ENCODE measurements at regions not wholly inside any gene's neighbourhood (a gene's known extent, or its start where the extent isn't known, plus 50 kb on each side); places are given as distances from the start of the nearest gene placed in this dataset.

DNA sequence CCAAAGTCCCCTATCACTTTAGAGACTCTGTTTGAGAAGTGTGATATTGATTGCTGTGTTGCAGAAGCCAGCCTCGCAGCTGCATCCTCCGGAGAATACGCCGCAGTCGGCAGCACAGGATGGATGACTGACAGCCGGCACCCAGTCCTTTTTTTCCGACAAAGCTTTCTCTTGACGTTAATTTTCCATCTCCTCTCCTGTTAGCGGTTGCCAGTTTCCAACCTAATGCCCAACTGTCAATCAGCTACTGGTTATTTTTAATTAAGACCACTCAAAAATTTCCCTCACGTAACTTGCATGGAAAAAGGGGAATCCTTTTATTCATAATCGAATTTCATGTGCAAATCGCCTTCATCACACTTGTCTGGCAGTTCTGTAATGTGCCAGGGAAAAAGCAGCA lies 953.9 kb downstream of the CDH11 start:
- Histone ChIP-seq H3K36me3 (no peaks in the 10 kb centered on the region), H3K4me3 (ENCODE audit: low read depth, low read length) (no peak overlapping the region), H3K9me3 (ENCODE audit: severe bottlenecking) (no peaks in the 10 kb centered on the region), H3K27me3 (ENCODE audit: insufficient read depth, low read depth, severe bottlenecking) (no peaks in the 10 kb centered on the region), H3K27ac (no peak overlapping the region)
- TF ChIP-seq, protein P1, sequence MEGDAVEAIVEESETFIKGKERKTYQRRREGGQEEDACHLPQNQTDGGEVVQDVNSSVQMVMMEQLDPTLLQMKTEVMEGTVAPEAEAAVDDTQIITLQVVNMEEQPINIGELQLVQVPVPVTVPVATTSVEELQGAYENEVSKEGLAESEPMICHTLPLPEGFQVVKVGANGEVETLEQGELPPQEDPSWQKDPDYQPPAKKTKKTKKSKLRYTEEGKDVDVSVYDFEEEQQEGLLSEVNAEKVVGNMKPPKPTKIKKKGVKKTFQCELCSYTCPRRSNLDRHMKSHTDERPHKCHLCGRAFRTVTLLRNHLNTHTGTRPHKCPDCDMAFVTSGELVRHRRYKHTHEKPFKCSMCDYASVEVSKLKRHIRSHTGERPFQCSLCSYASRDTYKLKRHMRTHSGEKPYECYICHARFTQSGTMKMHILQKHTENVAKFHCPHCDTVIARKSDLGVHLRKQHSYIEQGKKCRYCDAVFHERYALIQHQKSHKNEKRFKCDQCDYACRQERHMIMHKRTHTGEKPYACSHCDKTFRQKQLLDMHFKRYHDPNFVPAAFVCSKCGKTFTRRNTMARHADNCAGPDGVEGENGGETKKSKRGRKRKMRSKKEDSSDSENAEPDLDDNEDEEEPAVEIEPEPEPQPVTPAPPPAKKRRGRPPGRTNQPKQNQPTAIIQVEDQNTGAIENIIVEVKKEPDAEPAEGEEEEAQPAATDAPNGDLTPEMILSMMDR (IDR thresholded peaks at IDR 0.05; ENCODE audit: low read depth, low read length): no peak
- no peak for DNase-seq

DNA sequence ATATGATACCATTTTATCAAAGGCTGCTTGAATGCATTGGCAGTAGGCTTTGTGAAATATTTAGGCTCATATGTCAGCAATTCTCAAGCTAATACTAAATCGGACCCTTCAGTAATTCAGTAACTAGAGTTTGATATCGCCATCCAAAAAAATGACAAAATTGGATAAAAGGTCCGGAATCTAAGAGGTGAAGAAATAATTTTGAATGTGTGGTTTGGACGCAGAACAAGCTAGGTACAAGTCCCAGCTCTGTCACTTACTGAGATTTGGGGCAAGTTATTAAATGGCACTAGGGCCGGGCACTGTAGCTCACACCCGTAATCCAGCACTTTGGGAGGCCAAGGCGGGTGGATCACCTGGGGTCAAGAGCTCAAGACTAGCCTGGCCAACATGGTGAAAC lies 956.5 kb downstream of the CDH11 start:
- Histone ChIP-seq H3K4me3 (ENCODE audit: low read depth, low read length) (no peak overlapping the region), H3K27me3 (ENCODE audit: insufficient read depth, low read depth, severe bottlenecking) (no peaks in the 10 kb centered on the region), H3K9me3 (ENCODE audit: severe bottlenecking) (no peaks in the 10 kb centered on the region), H3K36me3 (no peaks in the 10 kb centered on the region), H3K27ac (no peak overlapping the region)
- no peak for DNase-seq
- TF ChIP-seq, protein P1 (IDR thresholded peaks at IDR 0.05; ENCODE audit: low read depth, low read length): no peak

DNA sequence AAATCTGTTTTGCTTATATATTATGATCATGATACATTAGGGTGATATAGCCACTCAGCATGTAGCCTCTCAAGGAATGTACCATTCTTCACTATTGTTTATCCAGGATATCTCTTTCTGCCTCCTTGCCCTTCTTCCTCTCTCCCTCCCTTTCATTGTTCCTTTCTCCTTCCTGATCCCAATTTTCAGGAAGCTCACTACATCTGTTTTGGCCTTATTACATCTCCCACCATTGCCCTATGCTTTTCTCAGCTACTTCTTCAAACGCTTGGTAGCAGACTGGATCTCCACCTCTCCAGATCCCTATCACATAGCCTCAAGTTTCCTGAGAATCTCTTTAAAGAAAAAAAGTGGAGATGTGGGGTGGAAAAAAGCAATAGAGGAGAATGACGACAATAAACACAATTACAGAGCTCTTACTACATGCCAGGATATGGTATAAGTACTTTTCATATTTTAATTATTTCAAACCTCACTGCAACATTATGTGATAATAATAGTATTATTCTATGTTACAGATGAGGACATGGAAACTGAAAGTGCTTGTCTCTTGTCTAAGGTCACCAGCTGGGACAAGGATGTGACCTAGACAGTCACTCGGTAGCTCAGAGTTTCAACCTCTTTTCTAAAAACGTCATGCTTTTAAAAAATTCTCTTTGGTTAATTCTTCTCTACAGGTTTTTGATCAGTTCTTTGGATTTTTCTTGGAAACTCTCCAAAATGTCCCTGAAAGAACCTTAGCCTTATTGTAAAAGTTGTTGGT lies 959.1 kb downstream of the CDH11 start:
- Histone ChIP-seq H3K27ac (no peak overlapping the region), H3K9me3 (ENCODE audit: severe bottlenecking) (no peaks in the 10 kb centered on the region), H3K36me3 (no peaks in the 10 kb centered on the region), H3K4me3 (ENCODE audit: low read depth, low read length) (no peak overlapping the region), H3K27me3 (ENCODE audit: insufficient read depth, low read depth, severe bottlenecking) (no peaks in the 10 kb centered on the region)
- no peak for DNase-seq
- TF ChIP-seq, protein P1 (IDR thresholded peaks at IDR 0.05; ENCODE audit: low read depth, low read length): no peak

DNA sequence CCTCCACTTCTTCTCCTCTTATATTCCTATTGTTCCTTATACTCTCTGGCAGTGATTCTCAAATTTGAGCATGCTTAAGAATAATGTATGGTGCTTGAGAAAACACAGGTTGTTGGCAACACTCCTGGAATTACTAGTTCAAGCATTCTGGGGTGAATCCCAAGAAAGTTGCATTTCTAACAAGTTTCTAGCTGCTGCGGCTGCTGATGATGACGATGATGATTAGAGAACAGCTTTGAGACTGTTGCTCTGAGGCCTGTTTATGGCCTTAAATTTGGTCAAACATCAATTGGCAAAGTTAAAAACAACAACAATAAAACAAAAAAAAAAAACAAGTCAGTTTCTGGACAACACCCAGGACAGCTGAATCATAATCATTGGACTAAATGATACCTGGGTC lies 961.9 kb downstream of the CDH11 start:
- TF ChIP-seq, protein P1 (IDR thresholded peaks at IDR 0.05; ENCODE audit: low read depth, low read length): no peak
- DNase-seq: no peak
- no peaks in the 10 kb centered on the region for H3K27me3 ChIP-seq (ENCODE audit: insufficient read depth, low read depth, severe bottlenecking)
- H3K36me3 ChIP-seq: no peaks in the 10 kb centered on the region
- no peak overlapping the region for H3K27ac ChIP-seq
- peaks cover 3% of the 10 kb centered on the region for H3K9me3 ChIP-seq (ENCODE audit: severe bottlenecking)
- H3K4me3 ChIP-seq (ENCODE audit: low read depth, low read length): no peak overlapping the region

DNA sequence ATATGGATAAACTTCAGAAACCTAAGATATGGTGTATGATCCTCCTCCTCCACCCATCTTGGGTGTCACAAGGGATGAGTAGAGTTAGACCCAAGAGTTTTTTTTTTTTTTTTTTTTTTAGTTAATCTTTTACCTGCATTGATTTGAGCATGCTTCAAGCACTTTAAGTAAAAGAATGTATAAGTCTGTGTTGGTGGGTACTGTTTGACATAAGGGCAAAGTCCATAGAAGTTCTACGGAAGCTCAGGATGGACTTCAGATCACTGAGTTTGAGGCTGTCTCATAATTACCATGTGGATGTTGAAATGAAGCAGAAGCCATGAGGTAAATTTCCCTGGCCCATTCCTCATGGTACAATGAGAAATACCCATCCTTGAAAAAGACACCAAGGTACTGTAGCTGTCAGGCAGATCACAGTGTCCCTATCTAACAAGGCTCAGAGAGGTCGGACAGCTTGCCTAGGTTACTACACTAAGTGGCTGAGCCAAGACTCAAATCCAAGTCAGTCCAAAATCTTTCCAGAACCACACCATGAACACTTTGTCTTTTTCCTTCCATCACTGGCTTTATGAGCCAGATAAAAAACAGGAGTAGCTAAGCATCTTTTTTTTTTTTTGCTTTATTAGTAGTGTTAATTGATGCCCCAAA lies 962.8 kb downstream of the CDH11 start:
- H3K36me3 ChIP-seq: no peaks in the 10 kb centered on the region
- H3K9me3 ChIP-seq (ENCODE audit: severe bottlenecking): peaks cover 3% of the 10 kb centered on the region
- TF ChIP-seq, protein P1 (IDR thresholded peaks at IDR 0.05; ENCODE audit: low read depth, low read length): no peak
- no peak for DNase-seq
- no peak overlapping the region for H3K27ac ChIP-seq
- no peaks in the 10 kb centered on the region for H3K27me3 ChIP-seq (ENCODE audit: insufficient read depth, low read depth, severe bottlenecking)
- H3K4me3 ChIP-seq (ENCODE audit: low read depth, low read length): no peak overlapping the region
